Uterus (tissue), 3 donors: ENCODE measurements at regions not wholly inside any gene's neighbourhood (a gene's known extent, or its start where the extent isn't known, plus 50 kb on each side); places are given as distances from the start of the nearest gene placed in this dataset.

Experiments used
- DNase-seq, 2 donors: peaks; one replicate each; pipeline ENCODE4 v3.0.0-alpha.2; 2019 to 2020
- H3K27ac ChIP-seq, 2 donors: fragments of 200-600 bp; sonication (generic); 1 replicate in 1 of 2; 2 replicates in 1 of 2; pipeline ENCODE4 v1.5.1; 2016 to 2018
- H3K27me3 ChIP-seq, 2 donors: fragments of 200-600 bp; sonication (generic); one replicate each; pipeline ENCODE4 v1.5.1; 2018 to 2019; ENCODE audit warnings: control low read depth in 1 of 2
- H3K36me3 ChIP-seq, 2 donors: fragments of 200-600 bp; sonication (generic); one replicate each; pipeline ENCODE4 v1.5.1; 2019; ENCODE audit warnings: control low read depth in 1 of 2
- H3K4me1 ChIP-seq, 2 donors: fragments of 200-600 bp; sonication (generic); one replicate each; pipeline ENCODE4 v1.5.1; 2018 to 2019; ENCODE audit warnings: control low read depth in 1 of 2
- H3K4me3 ChIP-seq, 2 donors: fragments of 200-600 bp; sonication (generic); 1 replicate in 1 of 2; 2 replicates in 1 of 2; pipeline ENCODE4 v1.5.1; 2018 to 2019; ENCODE audit warnings: mild to moderate bottlenecking in 1 of 2
- H3K9me3 ChIP-seq, 2 donors: fragments of 200-600 bp; sonication (generic); one replicate each; pipeline ENCODE4 v1.5.1; 2019; ENCODE audit warnings: control low read depth in 1 of 2
- CTCF ChIP-seq, 4 experiments: fragments of 200-600 bp in 2 of 4; fragments of 450-650 bp in 2 of 4; sonication (generic) in 2 of 4; IDR thresholded peaks; one replicate each; pipeline ENCODE4 v1.5.1; 2016 to 2019; ENCODE audit warnings: antibody characterized with exemption in 4 of 4, mild to moderate bottlenecking in 2 of 4, moderate library complexity in 1 of 4
- POLR2A ChIP-seq, 2 donors: fragments of 450-650 bp; IDR thresholded peaks; one replicate each; pipeline ENCODE4 v1.6.1; 2016; ENCODE audit warnings: antibody characterized with exemption in 2 of 2, mild to moderate bottlenecking in 1 of 2, moderate library complexity in 1 of 2
- intact Hi-C: fragments of 100-400 bp; cut with DNase I; formaldehyde crosslinking; loops from one replicate; pipeline ENCODE4 v1.15.1; 2023; ENCODE audit warnings: low total_unique reads
- donor health status: DM: yes; HTN: yes; CAD: no.

GRCh38 chr18:8949206-8949605 is 153.3 kb upstream of the NDUFV2 start:
- Histone ChIP-seq H3K4me3 (no peak overlapping the region), H3K27me3 (no peaks in the 10 kb centered on the region), H3K36me3 (no peaks in the 10 kb centered on the region), H3K9me3 (no peaks in the 10 kb centered on the region), H3K4me1 (no peaks in the 10 kb centered on the region), H3K27ac (no peak overlapping the region)
- DNase-seq, result no peak
- no peak for TF ChIP-seq POLR2A (IDR thresholded peaks at IDR 0.05)
- TF ChIP-seq CTCF (IDR thresholded peaks at IDR 0.05), result no peak
- intact Hi-C loops, result no loop called here

GRCh38 chr18:8951491-8951890 is 151.0 kb upstream of the NDUFV2 start:
- intact Hi-C loops, result no loop called here

GRCh38 chr18:8952174-8952573 is 150.3 kb upstream of the NDUFV2 start:
- DNase-seq, result no peak
- H3K4me1 ChIP-seq, result no peaks in the 10 kb centered on the region
- intact Hi-C loops, result no loop called here
- H3K27me3 ChIP-seq, result no peaks in the 10 kb centered on the region
- no peaks in the 10 kb centered on the region for H3K9me3 ChIP-seq
- TF ChIP-seq POLR2A (IDR thresholded peaks at IDR 0.05) (no peak), CTCF (IDR thresholded peaks at IDR 0.05) (no peak)
- no peak overlapping the region for H3K4me3 ChIP-seq
- no peak overlapping the region for H3K27ac ChIP-seq
- H3K36me3 ChIP-seq, result no peaks in the 10 kb centered on the region

More at GRCh38 chr18:8951491-8951890, 151.0 kb upstream of the NDUFV2 start:
- H3K9me3 ChIP-seq, result no peaks in the 10 kb centered on the region
- no peak for DNase-seq
- TF ChIP-seq CTCF (IDR thresholded peaks at IDR 0.05), result no peak
- TF ChIP-seq POLR2A (IDR thresholded peaks at IDR 0.05), result no peak
- H3K27me3 ChIP-seq, result no peaks in the 10 kb centered on the region
- no peak overlapping the region for H3K4me3 ChIP-seq
- no peaks in the 10 kb centered on the region for H3K4me1 ChIP-seq
- no peaks in the 10 kb centered on the region for H3K36me3 ChIP-seq
- H3K27ac ChIP-seq, result no peak overlapping the region

GRCh38 chr18:8952769-8953760 is 149.4 kb upstream of the NDUFV2 start:
- no peak overlapping the region for H3K27ac ChIP-seq
- no peak overlapping the region for H3K4me3 ChIP-seq
- DNase-seq, result no peak
- no peaks in the 10 kb centered on the region for H3K36me3 ChIP-seq
- no peak for TF ChIP-seq POLR2A (IDR thresholded peaks at IDR 0.05)
- H3K4me1 ChIP-seq, result no peaks in the 10 kb centered on the region
- no peaks in the 10 kb centered on the region for H3K27me3 ChIP-seq
- no peaks in the 10 kb centered on the region for H3K9me3 ChIP-seq
- intact Hi-C loops, result no loop called here

GRCh38 chr18:8957731-8958130 is 144.8 kb upstream of the NDUFV2 start:
- Histone ChIP-seq H3K27ac (no peak overlapping the region), H3K36me3 (no peaks in the 10 kb centered on the region), H3K27me3 (no peaks in the 10 kb centered on the region), H3K4me3 (no peak overlapping the region), H3K4me1 (no peaks in the 10 kb centered on the region), H3K9me3 (no peaks in the 10 kb centered on the region)
- intact Hi-C loops, result no loop called here
- TF ChIP-seq POLR2A (IDR thresholded peaks at IDR 0.05) (no peak), CTCF (IDR thresholded peaks at IDR 0.05) (no peak)
- DNase-seq, result no peak
